IMR-90 (cell line): ENCODE measurements at regions not wholly inside any gene's neighbourhood (a gene's known extent, or its start where the extent isn't known, plus 50 kb on each side); places are given as distances from the start of the nearest gene placed in this dataset.

Experiments used
- ATAC-seq: fragments of 200-7000 bp; cut with Tn5 transposase; 2 replicates; pipeline ENCODE4 v1.9.1; 2020; ENCODE audit warnings: low read depth, mild to moderate bottlenecking, moderate library complexity
- BruUV-seq: library from RNA; stranded (reverse); fragments of 400-500 nt; replicated peaks from 2 replicates; lab custom pipeline; 2021; lab: Mats Ljungman, UMichigan
- CTCF ChIA-PET: fragments of 300-600 bp; formaldehyde crosslinking; extraction: SDS; loops from one replicate; lab custom pipeline; 2021; ENCODE audit warnings: antibody characterized with exemption; lab: Yijun Ruan, JAX
- POLR2A ChIA-PET: fragments of 300-600 bp; sonication (Branson Sonifier 250); formaldehyde crosslinking; loops from one replicate; lab custom pipeline; 2022; ENCODE audit warnings: antibody characterized with exemption; ENCODE audit not compliant: unreplicated experiment; lab: Charles Lee
- DNase-seq: peaks from one replicate; pipeline ENCODE4 v3.0.0; 2013
- H2AFZ ChIP-seq: replicated peaks from 2 replicates; pipeline ENCODE3; 2013; ENCODE audit warnings: low read length, mild to moderate bottlenecking; ENCODE audit not compliant: poor library complexity
- H2AK5ac ChIP-seq: 2 replicates; pipeline ENCODE4 v1.6.1; 2013; ENCODE audit warnings: low read depth, low read length, inconsistent platforms
- H2AK9ac ChIP-seq: replicated peaks from 2 replicates; pipeline ENCODE3; 2013; ENCODE audit warnings: mild to moderate bottlenecking, low read depth, low read length, moderate library complexity; ENCODE audit not compliant: poor library complexity
- H2BK120ac ChIP-seq: 2 replicates; pipeline ENCODE4 v1.6.1; 2013; ENCODE audit warnings: low read depth, low read length, inconsistent platforms
- H2BK15ac ChIP-seq: 3 replicates; pipeline ENCODE4 v1.6.1; 2013; ENCODE audit warnings: low read depth, low read length, inconsistent platforms
- H2BK20ac ChIP-seq: 2 replicates; pipeline ENCODE4 v1.6.1; 2013; ENCODE audit warnings: low read depth, mild to moderate bottlenecking, inconsistent platforms, low read length, moderate library complexity
- H2BK5ac ChIP-seq: 2 replicates; pipeline ENCODE4 v1.6.1; 2013; ENCODE audit warnings: mild to moderate bottlenecking, low read depth, low read length, inconsistent platforms; ENCODE audit not compliant: poor library complexity, severe bottlenecking
- H3K14ac ChIP-seq: replicated peaks from 2 replicates; pipeline ENCODE4 v1.6.1; 2013; ENCODE audit warnings: low read depth, low read length, inconsistent platforms
- H3K18ac ChIP-seq: 2 replicates; pipeline ENCODE4 v1.6.1; 2013; ENCODE audit warnings: low read depth, low read length, control low read depth
- H3K23ac ChIP-seq: 2 replicates; pipeline ENCODE4 v1.6.1; 2013; ENCODE audit warnings: low read depth, low read length, inconsistent platforms
- H3K27ac ChIP-seq: 2 replicates; pipeline ENCODE4 v1.5.1; 2013; ENCODE audit warnings: mild to moderate bottlenecking, control low read depth, low read length; ENCODE audit not compliant: insufficient read depth
- H3K27me3 ChIP-seq: 2 replicates; pipeline ENCODE4 v1.6.1; 2013; ENCODE audit warnings: low read length; ENCODE audit not compliant: control insufficient read depth, insufficient read depth
- H3K36me3 ChIP-seq: 2 replicates; pipeline ENCODE4 v1.6.1; 2013; ENCODE audit warnings: low read length, mixed read lengths; ENCODE audit not compliant: control insufficient read depth, insufficient read depth
- H3K4ac ChIP-seq: 2 replicates; pipeline ENCODE4 v1.6.1; 2013; ENCODE audit warnings: low read depth, low read length, inconsistent platforms
- H3K4me1 ChIP-seq: 2 replicates; pipeline ENCODE4 v1.6.1; 2013; ENCODE audit warnings: low read length, mixed read lengths; ENCODE audit not compliant: control insufficient read depth, insufficient read depth
- H3K4me2 ChIP-seq: 2 replicates; pipeline ENCODE4 v1.6.1; 2013; ENCODE audit warnings: low read depth, mild to moderate bottlenecking, control low read depth, low read length, moderate library complexity
- H3K4me3 ChIP-seq: 2 replicates; pipeline ENCODE4 v1.5.1; 2013; ENCODE audit warnings: low read depth, mild to moderate bottlenecking, control low read depth, low read length, moderate library complexity; ENCODE audit not compliant: insufficient read depth
- H3K56ac ChIP-seq: 2 replicates; pipeline ENCODE4 v1.6.1; 2013; ENCODE audit warnings: low read length, inconsistent platforms; ENCODE audit not compliant: insufficient read depth; ENCODE audit errors: extremely low read depth
- H3K79me1 ChIP-seq, 2 experiments: 2 replicates each; pipeline ENCODE4 v1.6.1; 2013; ENCODE audit warnings: low read length in 2 of 2, inconsistent platforms in 1 of 2, low read depth in 1 of 2
- H3K9ac ChIP-seq: 2 replicates; pipeline ENCODE4 v1.6.1; 2013; ENCODE audit warnings: low read depth, low read length, control low read depth
- H3K9me1 ChIP-seq: 2 replicates; pipeline ENCODE4 v1.6.1; 2013; ENCODE audit warnings: low read length, inconsistent platforms; ENCODE audit not compliant: insufficient read depth
- H3K9me3 ChIP-seq: 2 replicates; pipeline ENCODE4 v1.6.1; 2013; ENCODE audit warnings: low read length; ENCODE audit not compliant: control insufficient read depth, insufficient read depth
- H4K20me1 ChIP-seq: 2 replicates; pipeline ENCODE4 v1.6.1; 2013; ENCODE audit warnings: low read length, inconsistent platforms; ENCODE audit not compliant: insufficient read depth
- H4K5ac ChIP-seq: 2 replicates; pipeline ENCODE4 v1.6.1; 2013; ENCODE audit warnings: mild to moderate bottlenecking, low read depth, low read length, control low read depth
- H4K8ac ChIP-seq, 2 experiments: 2 replicates each; pipeline ENCODE4 v1.6.1; 2013; ENCODE audit warnings: low read depth in 2 of 2, low read length in 2 of 2, control low read depth in 1 of 2, inconsistent platforms in 1 of 2
- H4K91ac ChIP-seq: 2 replicates; pipeline ENCODE4 v1.6.1; 2013; ENCODE audit warnings: low read depth, low read length, inconsistent platforms; ENCODE audit not compliant: insufficient read depth
- BHLHE40 ChIP-seq: fragments of 150-350 bp; IDR thresholded peaks from 2 replicates; pipeline ENCODE4 v1.6.1; 2016; ENCODE audit warnings: mild to moderate bottlenecking, low read depth, low read length
- CEBPB ChIP-seq: IDR thresholded peaks from 2 replicates; pipeline ENCODE4 v1.6.1; 2012; ENCODE audit warnings: low read depth, low read length, improper control_type of control experiment
- CHD1 ChIP-seq: IDR thresholded peaks from 2 replicates; pipeline ENCODE4 v1.6.1; 2012; ENCODE audit warnings: low read depth, low read length, improper control_type of control experiment
- CTCF ChIP-seq: conservative IDR thresholded peaks from 2 replicates; pipeline ENCODE4 v1.5.1; 2012; ENCODE audit warnings: mild to moderate bottlenecking, low read depth, low read length, improper control_type of control experiment
- FOS ChIP-seq: fragments of 150-350 bp; IDR thresholded peaks from 2 replicates; pipeline ENCODE4 v1.6.1; 2016; ENCODE audit warnings: low read depth, low read length
- MAFK ChIP-seq: IDR thresholded peaks from 2 replicates; pipeline ENCODE4 v1.6.1; 2012; ENCODE audit warnings: low read depth, low read length, improper control_type of control experiment
- MAZ ChIP-seq: IDR thresholded peaks from 2 replicates; pipeline ENCODE4 v1.6.1; 2012; ENCODE audit warnings: low read depth, mild to moderate bottlenecking, low read length, improper control_type of control experiment, moderate library complexity, borderline replicate concordance
- MXI1 ChIP-seq: IDR thresholded peaks from 2 replicates; pipeline ENCODE4 v1.6.1; 2012; ENCODE audit warnings: low read depth, mild to moderate bottlenecking, low read length, moderate library complexity, borderline replicate concordance
- NFE2L2 ChIP-seq: fragments of 150-350 bp; IDR thresholded peaks from 2 replicates; pipeline ENCODE4 v1.6.1; 2016; ENCODE audit warnings: low read depth, mild to moderate bottlenecking, low read length
- POLR2A ChIP-seq: IDR thresholded peaks from 2 replicates; pipeline ENCODE4 v1.6.1; 2012; ENCODE audit warnings: mild to moderate bottlenecking, low read depth, low read length
- RAD21 ChIP-seq: IDR thresholded peaks from 2 replicates; pipeline ENCODE4 v1.6.1; 2012; ENCODE audit warnings: low read length, improper control_type of control experiment
- RFX5 ChIP-seq: IDR thresholded peaks from 2 replicates; pipeline ENCODE4 v1.8.0; 2012; ENCODE audit warnings: low read depth, mild to moderate bottlenecking, low read length, moderate library complexity
- SMC3 ChIP-seq: fragments of 150-350 bp; IDR thresholded peaks from 2 replicates; pipeline ENCODE4 v1.6.1; 2016; ENCODE audit warnings: low read depth, mild to moderate bottlenecking, antibody characterized with exemption, low read length, moderate library complexity
- USF2 ChIP-seq: fragments of 150-350 bp; IDR thresholded peaks from 2 replicates; pipeline ENCODE4 v1.6.1; 2017; ENCODE audit warnings: mild to moderate bottlenecking, antibody characterized with exemption, low read length, low read depth
- dilution Hi-C: fragments of 300-500 bp; cut with HindIII; formaldehyde crosslinking; loops from one replicate; pipeline ENCODE4 v1.14.3; 2018; ENCODE audit warnings: low sequenced_read_pairs; ENCODE audit not compliant: unreplicated experiment
- in situ Hi-C: fragments of 300-500 bp; cut with MboI; formaldehyde crosslinking; loops from 3 replicates; pipeline ENCODE4 v1.14.3; 2019; ENCODE audit warnings: low sequenced_read_pairs, inconsistent platforms, mixed read lengths
- intact Hi-C: fragments of 100-400 bp; cut with micrococcal nuclease; formaldehyde crosslinking; loops from 2 replicates; pipeline ENCODE4 v1.10.0; 2022

GRCh38 chr14:30402846-30403245 lies 156.1 kb upstream of the G2E3 start:
- no peak for TF ChIP-seq CTCF
- TF ChIP-seq CHD1, result no peak
- TF ChIP-seq MAFK, result no peak
- no peak for TF ChIP-seq CEBPB
- no peak for TF ChIP-seq POLR2A
- TF ChIP-seq RFX5, result no peak
- no peak for TF ChIP-seq SMC3
- no peak for TF ChIP-seq FOS
- TF ChIP-seq MXI1, result no peak
- TF ChIP-seq BHLHE40, result no peak
- TF ChIP-seq USF2, result no peak
- TF ChIP-seq RAD21, result no peak
- TF ChIP-seq NFE2L2, result no peak
- no peak for TF ChIP-seq MAZ
- no peak for ATAC-seq
- Histone ChIP-seq H3K4me2 (no peak overlapping the region), H3K27ac (no peak overlapping the region), H3K18ac (no peak overlapping the region), H3K4me1 (no peaks in the 10 kb centered on the region), H3K79me1 (no peaks in the 10 kb centered on the region), H4K5ac (no peak overlapping the region), H3K4me3 (no peak overlapping the region), H3K56ac (no peak overlapping the region), H4K91ac (no peak overlapping the region), H3K27me3 (0 out of 2 replicates have a peak, but pooled peaks cover 1% of the 10 kb centered on the region), H3K23ac (no peak overlapping the region), H2AFZ (no peak overlapping the region), H2BK20ac (no peak overlapping the region), H2BK15ac (no peak overlapping the region), H2AK5ac (no peak overlapping the region), H4K20me1 (no peaks in the 10 kb centered on the region), H3K14ac (no peak overlapping the region), H3K4ac (no peak overlapping the region), H3K9me3 (no peaks in the 10 kb centered on the region), H3K9ac (no peak overlapping the region), H2AK9ac (no peak overlapping the region), H3K36me3 (no peaks in the 10 kb centered on the region), H4K8ac (no peak overlapping the region), H2BK120ac (no peak overlapping the region), H3K9me1 (no peaks in the 10 kb centered on the region), H2BK5ac (no peak overlapping the region)
- intact Hi-C loops (no loop called here), dilution Hi-C loops (no loop called here), in situ Hi-C loops (no loop called here)
- no TSS peak for BruUV-seq
- CTCF ChIA-PET, result no interaction called here
- DNase-seq, result no peak
- POLR2A ChIA-PET, result no interaction called here
